Bronchial epithelial cell (primary cell): ENCODE measurements at regions not wholly inside any gene's neighbourhood (a gene's known extent, or its start where the extent isn't known, plus 50 kb on each side); places are given as distances from the start of the nearest gene placed in this dataset.

Experiments
- DNase-seq: peaks from one replicate; pipeline ENCODE4 v3.0.0-alpha.2; 2010; ENCODE audit warnings: low read depth
- FAIRE-seq: peaks from 2 replicates; lab custom pipeline; 2011; peaks lifted over from hg19 to GRCh38; lab: Jason Lieb, UNC
- H3K27me3 ChIP-seq: 2 replicates; pipeline ENCODE4 v1.5.1; 2011; ENCODE audit warnings: low read length; ENCODE audit not compliant: control insufficient read depth, insufficient read depth
- H3K36me3 ChIP-seq: 2 replicates; pipeline ENCODE4 v1.5.1; 2011; ENCODE audit warnings: low read length; ENCODE audit not compliant: control insufficient read depth, insufficient read depth
- H3K4me3 ChIP-seq: 2 replicates; pipeline ENCODE4 v1.5.1; 2011; ENCODE audit warnings: mild to moderate bottlenecking, low read depth, low read length, control low read depth
- CTCF ChIP-seq: IDR thresholded peaks from 2 replicates; pipeline ENCODE4 v1.5.1; 2011; ENCODE audit warnings: mild to moderate bottlenecking, moderate library complexity, low read length, control low read depth, inconsistent platforms; ENCODE audit not compliant: insufficient read depth, severe bottlenecking

DNA sequence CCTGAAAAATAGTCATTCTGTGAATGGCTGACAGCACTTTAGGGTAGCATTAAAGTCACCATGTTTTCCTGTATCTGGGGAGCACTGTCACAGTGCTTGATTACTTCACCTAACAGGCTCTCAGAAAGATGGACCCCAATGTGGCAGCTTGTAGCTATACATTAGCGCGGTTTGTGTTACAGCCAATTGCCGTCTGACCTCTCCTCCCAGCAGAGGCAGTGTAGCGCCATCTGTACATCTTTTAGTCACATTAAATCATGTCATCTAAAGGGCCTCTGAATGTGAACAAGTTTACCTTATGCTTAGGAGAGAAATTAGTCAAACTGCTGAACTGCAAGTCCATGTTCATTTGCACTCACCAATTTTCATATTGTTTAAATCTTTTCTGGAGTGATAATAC lies 113.7 kb downstream of the LMO3 start:
- Histone ChIP-seq H3K36me3 (no peaks in the 10 kb centered on the region), H3K27me3 (no peaks in the 10 kb centered on the region), H3K4me3 (no peak overlapping the region)
- no peak for DNase-seq
- no peak for FAIRE-seq
- no peak for TF ChIP-seq CTCF

- no peak for TF ChIP-seq CTCF
- H3K4me3 ChIP-seq = no peak overlapping the region
- DNase-seq (no peak), FAIRE-seq (no peak)
- no peaks in the 10 kb centered on the region for H3K36me3 ChIP-seq
- H3K27me3 ChIP-seq = no peaks in the 10 kb centered on the region
Measured at GRCh38 chr12:16492820-16493797, 112.9 kb downstream of the LMO3 start.

- no peak for TF ChIP-seq CTCF
- H3K27me3 ChIP-seq = no peaks in the 10 kb centered on the region
- no peak overlapping the region for H3K4me3 ChIP-seq
- FAIRE-seq (no peak), DNase-seq (no peak)
- H3K36me3 ChIP-seq = no peaks in the 10 kb centered on the region
Measured at GRCh38 chr12:16495196-16495595, 110.8 kb downstream of the LMO3 start.
